Endothelial cell of umbilical vein (primary cell): ENCODE measurements at regions not wholly inside any gene's neighbourhood (a gene's known extent, or its start where the extent isn't known, plus 50 kb on each side); places are given as distances from the start of the nearest gene placed in this dataset.

Experiments used
- CTCF ChIP-seq, 2 donors: IDR thresholded peaks; 1 replicate in 1 of 2; 2 replicates in 1 of 2; pipeline ENCODE4 v1.5.1; 2011; ENCODE audit warnings: low read length in 2 of 2, mild to moderate bottlenecking in 2 of 2, moderate library complexity in 2 of 2, control low read depth in 1 of 2, inconsistent platforms in 1 of 2, low read depth in 1 of 2; ENCODE audit not compliant: insufficient read depth in 1 of 2; ENCODE audit errors: extremely low read depth in 1 of 2
- EZH2 ChIP-seq: IDR thresholded peaks from 2 replicates; pipeline ENCODE4 v1.6.1; 2012; ENCODE audit warnings: borderline replicate concordance, low read depth, mild to moderate bottlenecking, moderate library complexity, low read length, inconsistent platforms; ENCODE audit not compliant: severe bottlenecking
- JUN ChIP-seq: IDR thresholded peaks from 2 replicates; pipeline ENCODE4 v1.6.1; 2011; ENCODE audit warnings: borderline replicate concordance, low read depth; ENCODE audit not compliant: insufficient read length, insufficient read depth
- MYC ChIP-seq: IDR thresholded peaks from one replicate; pipeline ENCODE4 v1.6.1; 2011; ENCODE audit warnings: mild to moderate bottlenecking, low read depth, low read length
- POLR2A ChIP-seq: IDR thresholded peaks from 2 replicates; pipeline ENCODE4 v1.6.1; 2012; ENCODE audit warnings: low read depth, mild to moderate bottlenecking, control low read depth, low read length
- POLR2AphosphoS5 ChIP-seq: IDR thresholded peaks from 2 replicates; pipeline ENCODE4 v1.6.1; 2012; ENCODE audit warnings: low read depth, mild to moderate bottlenecking, control low read depth, low read length, moderate library complexity; ENCODE audit not compliant: insufficient read depth
- TF ChIP-seq, protein P1 (sequence below): IDR thresholded peaks from 2 replicates; pipeline ENCODE4 v1.6.1; 2011; ENCODE audit not compliant: insufficient read depth, insufficient read length

DNA sequence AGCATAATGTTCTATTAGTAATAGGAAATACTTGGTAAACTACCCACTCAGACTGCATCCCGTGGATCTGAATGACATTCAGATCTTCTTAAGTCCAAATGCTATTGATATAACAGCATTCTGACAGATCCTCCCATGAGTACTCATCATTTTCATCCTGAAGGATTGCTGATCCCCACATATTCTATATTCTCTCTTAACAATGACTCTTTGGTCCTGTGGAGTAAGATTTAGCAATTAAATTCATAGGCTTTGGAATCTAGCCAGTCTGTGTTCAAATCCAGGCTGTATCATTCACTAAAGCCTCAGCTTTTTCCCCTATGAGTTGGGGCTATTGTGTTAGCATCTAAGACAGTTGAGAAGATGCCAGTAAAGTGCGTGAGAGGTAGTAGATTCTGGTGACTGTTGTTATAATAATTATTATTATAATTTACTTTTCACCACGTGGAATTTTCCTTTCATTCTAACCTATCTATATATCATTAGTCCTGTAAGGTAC lies 591.3 kb upstream of the SYT4 start:
- TF ChIP-seq CTCF (IDR thresholded peaks at IDR 0.05; ENCODE audit: extremely low read depth in 1 of 2, insufficient read depth in 1 of 2, low read depth in 1 of 2, low read length in 2 of 2) (no peak), MYC (no peak), POLR2A (no peak), JUN (no peak), EZH2 (no peak), POLR2AphosphoS5 (no peak)
- TF ChIP-seq, protein P1, sequence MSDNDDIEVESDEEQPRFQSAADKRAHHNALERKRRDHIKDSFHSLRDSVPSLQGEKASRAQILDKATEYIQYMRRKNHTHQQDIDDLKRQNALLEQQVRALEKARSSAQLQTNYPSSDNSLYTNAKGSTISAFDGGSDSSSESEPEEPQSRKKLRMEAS: no peak
